Activated CD8-positive, alpha-beta memory T cell treated with anti-CD3 and anti-CD28 coated beads, Interleukin-2, amount 10 ng/mL, durations not matched to agents 7 days and 5 days (primary cell): ENCODE measurements at regions not wholly inside any gene's neighbourhood (a gene's known extent, or its start where the extent isn't known, plus 50 kb on each side); places are given as distances from the start of the nearest gene placed in this dataset.
"Not testable (repeated sequence)": the region's sequence is repeated elsewhere in the genome, so short reads cannot be mapped to it uniquely, and the experiment has no call there.

Source experiments
- ATAC-seq: fragments of 150-1000 bp; cut with Tn5 transposase; one replicate; pipeline ENCODE4 v1.10.0; 2021; ENCODE audit warnings: moderate library complexity
- CTCF ChIA-PET: fragments of 350-600 bp; sonication (Branson Sonifier 250); formaldehyde crosslinking; loops from one replicate; lab custom pipeline; 2021; ENCODE audit warnings: antibody characterized with exemption; lab: Charles Lee
- DNase-seq: peaks from one replicate; pipeline ENCODE4 v3.0.0-alpha.2; 2020
- H3K27ac Mint-ChIP-seq: one replicate; pipeline ENCODE4 v1.8.0; 2021; ENCODE audit warnings: mild to moderate bottlenecking, mixed read lengths
- H3K27me3 Mint-ChIP-seq: one replicate; pipeline ENCODE4 v1.8.0; 2021; ENCODE audit warnings: mixed read lengths
- H3K36me3 Mint-ChIP-seq: one replicate; pipeline ENCODE4 v1.8.0; 2021; ENCODE audit warnings: mild to moderate bottlenecking, mixed read lengths
- H3K4me1 Mint-ChIP-seq: one replicate; pipeline ENCODE4 v1.8.0; 2021; ENCODE audit warnings: mixed read lengths
- H3K4me3 Mint-ChIP-seq: one replicate; pipeline ENCODE4 v1.8.0; 2021; ENCODE audit warnings: mild to moderate bottlenecking, moderate library complexity, mixed read lengths
- H3K9me3 Mint-ChIP-seq: one replicate; pipeline ENCODE4 v1.8.0; 2022; ENCODE audit warnings: low read depth, mixed read lengths

GRCh38 chr16:35148748-35149147 lies 1689.3 kb downstream of the TP53TG3F start:
- no peaks in the 10 kb centered on the region for H3K27me3 Mint-ChIP-seq
- peaks cover 18% of the 10 kb centered on the region for H3K9me3 Mint-ChIP-seq
- H3K4me1 Mint-ChIP-seq: no peaks in the 10 kb centered on the region
- DNase-seq: no peak
- no peak overlapping the region for H3K27ac Mint-ChIP-seq
- peaks cover 2% of the 10 kb centered on the region for H3K36me3 Mint-ChIP-seq
- CTCF ChIA-PET: no interaction called here
- no peak for ATAC-seq
- H3K4me3 Mint-ChIP-seq: no peak overlapping the region

- no peaks in the 10 kb centered on the region for H3K36me3 Mint-ChIP-seq
- CTCF ChIA-PET: no interaction called here
- ATAC-seq (no peak), DNase-seq (no peak)
- H3K4me1 Mint-ChIP-seq: no peaks in the 10 kb centered on the region
- no peaks in the 10 kb centered on the region for H3K27me3 Mint-ChIP-seq
- no peak overlapping the region for H3K27ac Mint-ChIP-seq
- H3K4me3 Mint-ChIP-seq: no peak overlapping the region
- H3K9me3 Mint-ChIP-seq: peaks cover 15% of the 10 kb centered on the region
These were observed 1690.1 kb downstream of the TP53TG3F start for GRCh38 chr16:35149550-35149949.

GRCh38 chr16:35150805-35151312 lies 1691.4 kb downstream of the TP53TG3F start:
- Mint-ChIP-seq H3K4me1 (no peaks in the 10 kb centered on the region), H3K27me3 (no peaks in the 10 kb centered on the region), H3K4me3 (no peak overlapping the region), H3K36me3 (no peaks in the 10 kb centered on the region), H3K9me3 (peaks cover 13% of the 10 kb centered on the region), H3K27ac (no peak overlapping the region)
- DNase-seq: no peak
- no peak for ATAC-seq
- CTCF ChIA-PET: no interaction called here

GRCh38 chr16:35152067-35152627 lies 1692.7 kb downstream of the TP53TG3F start:
- peaks cover 10% of the 10 kb centered on the region for H3K9me3 Mint-ChIP-seq
- CTCF ChIA-PET: no interaction called here
- H3K27ac Mint-ChIP-seq: no peak overlapping the region
- H3K4me3 Mint-ChIP-seq: no peak overlapping the region
- H3K36me3 Mint-ChIP-seq: no peaks in the 10 kb centered on the region
- no peak for DNase-seq
- H3K27me3 Mint-ChIP-seq: no peaks in the 10 kb centered on the region
- no peaks in the 10 kb centered on the region for H3K4me1 Mint-ChIP-seq
- no peak for ATAC-seq

GRCh38 chr16:35154627-35155026 lies 1695.2 kb downstream of the TP53TG3F start:
- CTCF ChIA-PET: no interaction called here
- Mint-ChIP-seq H3K27ac (no peak overlapping the region), H3K4me3 (no peak overlapping the region), H3K27me3 (no peaks in the 10 kb centered on the region), H3K4me1 (no peaks in the 10 kb centered on the region), H3K9me3 (peaks cover 13% of the 10 kb centered on the region), H3K36me3 (peaks cover 1% of the 10 kb centered on the region)
- ATAC-seq: no peak
- no peak for DNase-seq

- CTCF ChIA-PET, H3K27me3 Mint-ChIP-seq, ATAC-seq, DNase-seq, H3K4me3 Mint-ChIP-seq, H3K36me3 Mint-ChIP-seq, H3K4me1 Mint-ChIP-seq, H3K27ac Mint-ChIP-seq: not testable (repeated sequence)
- peaks cover 13% of the 10 kb centered on the region for H3K9me3 Mint-ChIP-seq
These were observed 1698.1 kb downstream of the TP53TG3F start for GRCh38 chr16:35157549-35157948.

GRCh38 chr16:35169324-35169723 lies 1709.9 kb downstream of the TP53TG3F start:
- H3K4me3 Mint-ChIP-seq, H3K27me3 Mint-ChIP-seq, H3K36me3 Mint-ChIP-seq, H3K27ac Mint-ChIP-seq, CTCF ChIA-PET, ATAC-seq, H3K4me1 Mint-ChIP-seq, DNase-seq, H3K9me3 Mint-ChIP-seq: not testable (repeated sequence)

- H3K36me3 Mint-ChIP-seq, H3K27ac Mint-ChIP-seq, DNase-seq, H3K9me3 Mint-ChIP-seq, H3K4me1 Mint-ChIP-seq, ATAC-seq, H3K4me3 Mint-ChIP-seq, H3K27me3 Mint-ChIP-seq, CTCF ChIA-PET: not testable (repeated sequence)
These were observed 1710.6 kb downstream of the TP53TG3F start for GRCh38 chr16:35170061-35170460.

GRCh38 chr16:35170610-35171009 lies 1711.2 kb downstream of the TP53TG3F start:
- no peaks in the 10 kb centered on the region for H3K27me3 Mint-ChIP-seq
- no peaks in the 10 kb centered on the region for H3K36me3 Mint-ChIP-seq
- no peak for ATAC-seq
- peaks cover 7% of the 10 kb centered on the region for H3K9me3 Mint-ChIP-seq
- no peak overlapping the region for H3K4me3 Mint-ChIP-seq
- CTCF ChIA-PET: no interaction called here
- DNase-seq: no peak
- H3K4me1 Mint-ChIP-seq: no peaks in the 10 kb centered on the region
- no peak overlapping the region for H3K27ac Mint-ChIP-seq

- H3K36me3 Mint-ChIP-seq: no peaks in the 10 kb centered on the region
- H3K27ac Mint-ChIP-seq: no peak overlapping the region
- no peaks in the 10 kb centered on the region for H3K27me3 Mint-ChIP-seq
- H3K9me3 Mint-ChIP-seq: peaks cover 7% of the 10 kb centered on the region
- H3K4me3 Mint-ChIP-seq: no peak overlapping the region
- DNase-seq: no peak
- CTCF ChIA-PET: no interaction called here
- no peak for ATAC-seq
- no peaks in the 10 kb centered on the region for H3K4me1 Mint-ChIP-seq
These were observed 1711.7 kb downstream of the TP53TG3F start for GRCh38 chr16:35171106-35171505.

- H3K36me3 Mint-ChIP-seq: no peaks in the 10 kb centered on the region
- no peaks in the 10 kb centered on the region for H3K4me1 Mint-ChIP-seq
- ATAC-seq: no peak
- H3K9me3 Mint-ChIP-seq: peaks cover 10% of the 10 kb centered on the region
- H3K27ac Mint-ChIP-seq: no peak overlapping the region
- no peaks in the 10 kb centered on the region for H3K27me3 Mint-ChIP-seq
- no peak overlapping the region for H3K4me3 Mint-ChIP-seq
- CTCF ChIA-PET: no interaction called here
- DNase-seq: no peak
These were observed 1713.9 kb downstream of the TP53TG3F start for GRCh38 chr16:35173295-35173694.

- H3K4me3 Mint-ChIP-seq: no peak overlapping the region
- no peak for ATAC-seq
- H3K36me3 Mint-ChIP-seq: no peaks in the 10 kb centered on the region
- no peak overlapping the region for H3K27ac Mint-ChIP-seq
- H3K4me1 Mint-ChIP-seq: no peaks in the 10 kb centered on the region
- CTCF ChIA-PET: no interaction called here
- no peak for DNase-seq
- H3K27me3 Mint-ChIP-seq: no peaks in the 10 kb centered on the region
- H3K9me3 Mint-ChIP-seq: peaks cover 10% of the 10 kb centered on the region
These were observed 1714.6 kb downstream of the TP53TG3F start for GRCh38 chr16:35174016-35174415.

- Mint-ChIP-seq H3K4me3 (no peak overlapping the region), H3K27ac (no peak overlapping the region), H3K36me3 (no peaks in the 10 kb centered on the region), H3K9me3 (peaks cover 8% of the 10 kb centered on the region), H3K4me1 (no peaks in the 10 kb centered on the region), H3K27me3 (no peaks in the 10 kb centered on the region)
- DNase-seq (no peak), ATAC-seq (no peak)
- CTCF ChIA-PET: no interaction called here
These were observed 1717.0 kb downstream of the TP53TG3F start for GRCh38 chr16:35176449-35176848.

- no peaks in the 10 kb centered on the region for H3K36me3 Mint-ChIP-seq
- ATAC-seq: no peak
- peaks cover 8% of the 10 kb centered on the region for H3K9me3 Mint-ChIP-seq
- no peaks in the 10 kb centered on the region for H3K4me1 Mint-ChIP-seq
- DNase-seq: no peak
- H3K27ac Mint-ChIP-seq: no peak overlapping the region
- H3K27me3 Mint-ChIP-seq: no peaks in the 10 kb centered on the region
- H3K4me3 Mint-ChIP-seq: no peak overlapping the region
- CTCF ChIA-PET: no interaction called here
These were observed 1718.4 kb downstream of the TP53TG3F start for GRCh38 chr16:35177851-35178250.

- Mint-ChIP-seq H3K4me3 (no peak overlapping the region), H3K4me1 (no peaks in the 10 kb centered on the region), H3K36me3 (no peaks in the 10 kb centered on the region), H3K27me3 (no peaks in the 10 kb centered on the region), H3K27ac (no peak overlapping the region), H3K9me3 (peaks cover 3% of the 10 kb centered on the region)
- ATAC-seq (no peak), DNase-seq (no peak)
- CTCF ChIA-PET: no interaction called here
These were observed 1721.6 kb downstream of the TP53TG3F start for GRCh38 chr16:35180970-35181369.
